Stimulated activated CD8-positive, alpha-beta memory T cell treated with anti-CD3 and anti-CD28 coated beads, Interleukin-15, amount 100 ng/mL, for 24 hours (primary cell): ENCODE measurements at regions not wholly inside any gene's neighbourhood (a gene's known extent, or its start where the extent isn't known, plus 50 kb on each side); places are given as distances from the start of the nearest gene placed in this dataset.

Experiments used
- DNase-seq: peaks from one replicate; pipeline ENCODE4 v3.0.0-alpha.2; 2020; ENCODE audit warnings: low read depth

- DNase-seq, result no peak
These were observed 267.3 kb downstream of the DLEU7 start for GRCh38 chr13:50576156-50576555.

- DNase-seq, result no peak
These were observed 265.7 kb downstream of the DLEU7 start for GRCh38 chr13:50577806-50578205.

- DNase-seq, result no peak
These were observed 262.7 kb downstream of the DLEU7 start for GRCh38 chr13:50580684-50581305.

- DNase-seq, result no peak
These were observed 261.8 kb downstream of the DLEU7 start for GRCh38 chr13:50581586-50582196.

- no peak for DNase-seq
These were observed 258.5 kb downstream of the DLEU7 start for GRCh38 chr13:50584856-50585580.

GRCh38 chr13:50585674-50586413 lies 257.6 kb downstream of the DLEU7 start:
- no peak for DNase-seq

- DNase-seq, result no peak
These were observed 256.9 kb downstream of the DLEU7 start for GRCh38 chr13:50586414-50587083.

GRCh38 chr13:50587115-50587514 lies 256.4 kb downstream of the DLEU7 start:
- DNase-seq, result no peak

GRCh38 chr13:50587645-50588373 lies 255.7 kb downstream of the DLEU7 start:
- DNase-seq, result no peak

- no peak for DNase-seq
These were observed 254.9 kb downstream of the DLEU7 start for GRCh38 chr13:50588491-50589130.

- DNase-seq, result no peak
These were observed 254.4 kb downstream of the DLEU7 start for GRCh38 chr13:50589139-50589538.

- DNase-seq, result no peak
These were observed 253.8 kb downstream of the DLEU7 start for GRCh38 chr13:50589651-50590054.

- DNase-seq, result no peak
These were observed 250.9 kb downstream of the DLEU7 start for GRCh38 chr13:50592412-50593155.

GRCh38 chr13:50593207-50593606 lies 250.3 kb downstream of the DLEU7 start:
- no peak for DNase-seq

GRCh38 chr13:50594276-50595051 lies 249.0 kb downstream of the DLEU7 start:
- no peak for DNase-seq

- DNase-seq, result no peak
These were observed 248.3 kb downstream of the DLEU7 start for GRCh38 chr13:50595196-50595595.

- DNase-seq, result no peak
These were observed 247.3 kb downstream of the DLEU7 start for GRCh38 chr13:50596156-50596555.

GRCh38 chr13:50596776-50597203 lies 246.7 kb downstream of the DLEU7 start:
- no peak for DNase-seq

GRCh38 chr13:50598338-50598737 lies 245.2 kb downstream of the DLEU7 start:
- no peak for DNase-seq
